SK-N-SH (cell line): ENCODE measurements at regions not wholly inside any gene's neighbourhood (a gene's known extent, or its start where the extent isn't known, plus 50 kb on each side); places are given as distances from the start of the nearest gene placed in this dataset.

Source experiments
- CTCF ChIA-PET: fragments of 300-600, 350-600 bp; formaldehyde crosslinking; extraction: SDS; loops from one replicate; lab custom pipeline; 2021; lab: Yijun Ruan, JAX
- POLR2A ChIA-PET: fragments of 350-600 bp; sonication (Branson Sonifier 250); formaldehyde crosslinking; extraction: SDS; loops from one replicate; lab custom pipeline; 2020; ENCODE audit warnings: antibody characterized with exemption, inconsistent platforms; lab: Yijun Ruan, JAX
- DNase-seq: peaks from one replicate; pipeline ENCODE4 v3.0.0; 2012
- H2AFZ ChIP-seq: fragments of 200-600 bp; sonication (generic); 2 replicates; pipeline ENCODE4 v1.8.1; 2016; ENCODE audit warnings: antibody characterized with exemption, mild to moderate bottlenecking, low read depth
- H3F3A ChIP-seq: fragments of 200-600 bp; sonication (generic); replicated peaks from 2 replicates; pipeline ENCODE3; 2016; ENCODE audit warnings: antibody characterized with exemption, mild to moderate bottlenecking; ENCODE audit not compliant: insufficient read depth
- H3K27ac ChIP-seq, 2 experiments: fragments of 200-500 bp in 1 of 2; fragments of 200-600 bp in 1 of 2; sonication (Bioruptor generic) in 1 of 2; sonication (generic), shearing (Covaris generic) in 1 of 2; 2 replicates each; pipeline versions ENCODE4 v1.5.1 to v1.6.1; 2014 to 2016; ENCODE audit warnings: low read depth in 2 of 2, inconsistent platforms in 1 of 2, low read length in 1 of 2, mild to moderate bottlenecking in 1 of 2, mixed read lengths in 1 of 2
- H3K27me3 ChIP-seq: fragments of 200-600 bp; sonication (generic), shearing (Covaris generic); 2 replicates; pipeline ENCODE4 v1.6.1; 2016; ENCODE audit warnings: mixed run types; ENCODE audit not compliant: insufficient read depth
- H3K36me3 ChIP-seq, 2 experiments: fragments of 200-500 bp in 1 of 2; fragments of 200-600 bp in 1 of 2; sonication (Bioruptor generic) in 1 of 2; sonication (generic) in 1 of 2; replicated peaks in 1 of 2; 2 replicates each; pipeline versions ENCODE3 to v1.5.1; 2014 to 2016; ENCODE audit warnings: low read length in 1 of 2, mild to moderate bottlenecking in 1 of 2; ENCODE audit not compliant: insufficient read depth in 2 of 2, control insufficient read depth in 1 of 2
- H3K4me1 ChIP-seq, 2 experiments: fragments of 200-500 bp in 1 of 2; fragments of 200-600 bp in 1 of 2; sonication (Bioruptor generic) in 1 of 2; sonication (generic), shearing (Covaris generic) in 1 of 2; 2 replicates each; pipeline versions ENCODE4 v1.5.1 to v1.6.1; 2014 to 2016; ENCODE audit warnings: low read depth in 1 of 2, low read length in 1 of 2, mixed run types in 1 of 2; ENCODE audit not compliant: insufficient read depth in 2 of 2, control insufficient read depth in 1 of 2
- H3K4me2 ChIP-seq: fragments of 200-600 bp; sonication (generic), shearing (Covaris generic); 2 replicates; pipeline ENCODE4 v1.6.1; 2017; ENCODE audit warnings: mixed run types
- H3K4me3 ChIP-seq, 2 experiments: fragments of 200-500 bp in 1 of 2; fragments of 200-600 bp in 1 of 2; sonication (Bioruptor generic) in 1 of 2; sonication (generic), shearing (Covaris generic) in 1 of 2; 2 replicates each; pipeline versions ENCODE4 v1.5.1 to v1.8.1; 2014 to 2016; ENCODE audit warnings: low read depth in 2 of 2, inconsistent platforms in 1 of 2, low read length in 1 of 2, mild to moderate bottlenecking in 1 of 2, mixed read lengths in 1 of 2, moderate library complexity in 1 of 2
- H3K79me2 ChIP-seq: fragments of 200-600 bp; sonication (generic); 2 replicates; pipeline ENCODE4 v1.8.1; 2017; ENCODE audit warnings: mild to moderate bottlenecking; ENCODE audit not compliant: insufficient read depth
- H3K9ac ChIP-seq: fragments of 200-600 bp; sonication (generic); 2 replicates; pipeline ENCODE4 v1.6.1; 2017; ENCODE audit warnings: mixed run types
- H3K9me2 ChIP-seq: fragments of 200-600 bp; sonication (generic); 2 replicates; pipeline ENCODE4 v1.6.1; 2017; ENCODE audit warnings: mixed run types
- H3K9me3 ChIP-seq: fragments of 200-600 bp; sonication (generic); 2 replicates; pipeline ENCODE4 v1.6.1; 2017; ENCODE audit warnings: mixed run types, mild to moderate bottlenecking, moderate library complexity
- H4K20me1 ChIP-seq: fragments of 200-600 bp; sonication (generic); 2 replicates; pipeline ENCODE4 v1.6.1; 2017; ENCODE audit warnings: mild to moderate bottlenecking, mixed run types; ENCODE audit not compliant: insufficient read depth
- ELF1 ChIP-seq: IDR thresholded peaks from 2 replicates; pipeline ENCODE4 v1.4.0; 2012
- FOSL2 ChIP-seq: IDR thresholded peaks from 2 replicates; pipeline ENCODE4 v1.4.0; 2012; ENCODE audit warnings: low read depth, mild to moderate bottlenecking, moderate library complexity, borderline replicate concordance
- GATA2 ChIP-seq: sonication (generic); formaldehyde crosslinking; IDR thresholded peaks from 2 replicates; pipeline ENCODE4 v1.5.0; 2020; ENCODE audit warnings: mild to moderate bottlenecking, missing genetic modification reagents
- MAX ChIP-seq: IDR thresholded peaks from 2 replicates; pipeline ENCODE4 v1.4.0; 2012; ENCODE audit warnings: low read depth
- MEF2A ChIP-seq: IDR thresholded peaks from 2 replicates; pipeline ENCODE4 v1.4.0; 2012; ENCODE audit warnings: low read depth, borderline replicate concordance
- MXI1 ChIP-seq: IDR thresholded peaks from 2 replicates; pipeline ENCODE4 v1.6.1; 2012; ENCODE audit warnings: mild to moderate bottlenecking, low read depth, low read length, improper control_type of control experiment
- NFIC ChIP-seq: IDR thresholded peaks from 2 replicates; pipeline ENCODE4 v1.4.0; 2012; ENCODE audit warnings: borderline replicate concordance
- NRF1 ChIP-seq: IDR thresholded peaks from 2 replicates; pipeline ENCODE4 v1.6.1; 2012; ENCODE audit warnings: low read depth, mild to moderate bottlenecking, low read length
- POLR2AphosphoS5 ChIP-seq: IDR thresholded peaks from 2 replicates; pipeline ENCODE4 v1.6.1; 2012; ENCODE audit warnings: low read depth, low read length
- RCOR1 ChIP-seq: fragments of 150-350 bp; IDR thresholded peaks from 2 replicates; pipeline ENCODE4 v1.6.1; 2017; ENCODE audit warnings: antibody characterized with exemption, low read length
- REST ChIP-seq: IDR thresholded peaks from 2 replicates; pipeline ENCODE4 v1.6.1; 2012; ENCODE audit warnings: mild to moderate bottlenecking, low read depth, low read length, moderate library complexity
- RFX5 ChIP-seq: IDR thresholded peaks from 2 replicates; pipeline ENCODE4 v1.6.1; 2012; ENCODE audit warnings: mild to moderate bottlenecking, improper control_type of control experiment, low read length
- RXRA ChIP-seq: IDR thresholded peaks from 2 replicates; pipeline ENCODE4 v1.4.0; 2012; ENCODE audit warnings: low read depth, mild to moderate bottlenecking, borderline replicate concordance
- SIN3A ChIP-seq: IDR thresholded peaks from 2 replicates; pipeline ENCODE4 v1.6.1; 2012; ENCODE audit warnings: low read depth, mild to moderate bottlenecking, low read length, moderate library complexity, borderline replicate concordance
- SMC3 ChIP-seq: IDR thresholded peaks from 2 replicates; pipeline ENCODE4 v1.6.1; 2012; ENCODE audit warnings: low read depth, low read length, improper control_type of control experiment
- TCF12 ChIP-seq: IDR thresholded peaks from 2 replicates; pipeline ENCODE4 v1.4.0; 2012
- USF2 ChIP-seq: fragments of 150-350 bp; IDR thresholded peaks from 2 replicates; pipeline ENCODE4 v1.6.1; 2017; ENCODE audit warnings: antibody characterized with exemption, low read length, low read depth, borderline replicate concordance
- YY1 ChIP-seq: IDR thresholded peaks from 2 replicates; pipeline ENCODE4 v1.4.0; 2012; ENCODE audit warnings: low read depth, mild to moderate bottlenecking
- WGBS: methylation state at CpG from one replicate; pipeline ENCODE4 v1.1.6; 2017; ENCODE audit warnings: low lambda C conversion rate; 5-methylcytosine and 5-hydroxymethylcytosine counted together
- TF ChIP-seq, protein P1 (sequence below): fragments of 200-600 bp; sonication (generic); IDR thresholded peaks from 2 replicates; pipeline ENCODE4 v1.6.1; 2017; ENCODE audit warnings: antibody characterized with exemption, mild to moderate bottlenecking, moderate library complexity

DNA sequence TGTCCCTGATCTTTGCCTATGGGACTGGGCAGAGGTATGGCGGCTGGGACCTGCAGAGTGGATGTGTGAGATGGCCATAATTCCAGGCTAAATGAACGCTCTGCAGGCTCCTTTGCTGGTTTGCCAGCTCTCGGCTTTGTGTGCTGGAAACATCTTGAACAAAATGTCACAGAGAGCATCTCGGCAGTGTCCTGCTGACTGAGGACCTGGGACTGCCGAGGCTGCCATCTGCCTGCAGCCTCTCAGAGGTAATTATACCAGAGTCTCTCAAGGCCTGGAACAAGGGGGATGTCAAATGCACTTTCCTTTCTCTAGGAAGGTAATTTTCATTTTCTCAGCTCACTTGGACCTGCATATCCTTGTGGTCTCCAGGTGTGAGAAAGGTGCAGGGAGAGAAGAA is 354.2 kb downstream of the PDCD6IP start:
- WGBS: 33% methylated on average over 4 of the region's 5 CpGs
- Histone ChIP-seq H3K9me2 (no peaks in the 10 kb centered on the region), H3K4me3 (no peak overlapping the region), H4K20me1 (no peaks in the 10 kb centered on the region), H2AFZ (no peak overlapping the region), H3K4me1 (no peaks in the 10 kb centered on the region; a peak in 2 of 4 replicates), H3F3A (no peaks in the 10 kb centered on the region), H3K27ac (no peak overlapping the region), H3K9me3 (no peaks in the 10 kb centered on the region), H3K36me3 (no peaks in the 10 kb centered on the region), H3K4me2 (no peak overlapping the region), H3K9ac (no peak overlapping the region), H3K79me2 (no peaks in the 10 kb centered on the region), H3K27me3 (no peaks in the 10 kb centered on the region)
- TF ChIP-seq TCF12 (no peak), ELF1 (no peak), RXRA (no peak), SIN3A (no peak), REST (no peak), NFIC (no peak), USF2 (no peak), RCOR1 (no peak), MAX (no peak), FOSL2 (no peak), SMC3 (no peak)
- TF ChIP-seq, protein P1, sequence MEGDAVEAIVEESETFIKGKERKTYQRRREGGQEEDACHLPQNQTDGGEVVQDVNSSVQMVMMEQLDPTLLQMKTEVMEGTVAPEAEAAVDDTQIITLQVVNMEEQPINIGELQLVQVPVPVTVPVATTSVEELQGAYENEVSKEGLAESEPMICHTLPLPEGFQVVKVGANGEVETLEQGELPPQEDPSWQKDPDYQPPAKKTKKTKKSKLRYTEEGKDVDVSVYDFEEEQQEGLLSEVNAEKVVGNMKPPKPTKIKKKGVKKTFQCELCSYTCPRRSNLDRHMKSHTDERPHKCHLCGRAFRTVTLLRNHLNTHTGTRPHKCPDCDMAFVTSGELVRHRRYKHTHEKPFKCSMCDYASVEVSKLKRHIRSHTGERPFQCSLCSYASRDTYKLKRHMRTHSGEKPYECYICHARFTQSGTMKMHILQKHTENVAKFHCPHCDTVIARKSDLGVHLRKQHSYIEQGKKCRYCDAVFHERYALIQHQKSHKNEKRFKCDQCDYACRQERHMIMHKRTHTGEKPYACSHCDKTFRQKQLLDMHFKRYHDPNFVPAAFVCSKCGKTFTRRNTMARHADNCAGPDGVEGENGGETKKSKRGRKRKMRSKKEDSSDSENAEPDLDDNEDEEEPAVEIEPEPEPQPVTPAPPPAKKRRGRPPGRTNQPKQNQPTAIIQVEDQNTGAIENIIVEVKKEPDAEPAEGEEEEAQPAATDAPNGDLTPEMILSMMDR: no peak
- CTCF ChIA-PET: no interaction called here
- no peak for DNase-seq
- POLR2A ChIA-PET: no interaction called here

DNA sequence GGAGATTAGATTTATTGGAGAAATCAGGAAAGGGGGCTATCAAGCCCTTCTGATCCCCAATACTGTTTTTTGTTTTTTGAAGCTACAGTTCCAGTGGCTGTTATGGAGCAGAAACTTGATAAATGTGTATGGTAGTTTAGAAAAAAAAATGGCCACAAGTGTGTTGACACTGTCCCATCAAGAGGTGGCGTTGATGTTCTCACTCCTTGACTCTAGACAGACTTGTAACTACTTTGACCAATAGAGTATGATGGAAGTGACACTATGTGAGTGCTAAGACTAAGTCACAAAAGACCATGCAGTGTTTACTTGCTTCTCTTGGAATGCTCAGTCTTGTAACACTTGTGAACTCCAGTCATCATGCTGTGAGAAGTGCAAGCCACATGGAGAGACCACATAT is 356.7 kb downstream of the PDCD6IP start:
- Histone ChIP-seq H4K20me1 (no peaks in the 10 kb centered on the region), H3K27ac (no peak overlapping the region), H3K79me2 (no peaks in the 10 kb centered on the region), H3K27me3 (no peaks in the 10 kb centered on the region), H3K36me3 (no peaks in the 10 kb centered on the region), H3F3A (no peaks in the 10 kb centered on the region), H3K4me2 (no peak overlapping the region), H3K9ac (no peak overlapping the region), H3K4me1 (no peaks in the 10 kb centered on the region; a peak in 2 of 4 replicates), H3K9me3 (no peaks in the 10 kb centered on the region), H3K9me2 (no peaks in the 10 kb centered on the region), H2AFZ (no peak overlapping the region), H3K4me3 (no peak overlapping the region)
- WGBS: 0% methylated on average over 1 of the region's 1 CpG
- CTCF ChIA-PET: no interaction called here
- DNase-seq: no peak
- POLR2A ChIA-PET: no interaction called here
- TF ChIP-seq RFX5 (no peak), MXI1 (no peak), ELF1 (no peak), NFIC (no peak), MAX (no peak), POLR2AphosphoS5 (no peak), GATA2 (no peak), MEF2A (no peak), YY1 (no peak), RXRA (no peak), NRF1 (no peak)
- TF ChIP-seq, protein P1: no peak
